ENCODE measurements at regions not wholly inside any gene's neighbourhood (a gene's known extent, or its start where the extent isn't known, plus 50 kb on each side); places are given as distances from the start of the nearest gene placed in this dataset.

- no peak for TF ChIP-seq CTCF (IDR thresholded peaks at IDR 0.05; ENCODE audit: low read length, missing control alignments)
- DNase-seq (ENCODE audit: low read depth), result no peak
- H3K4me3 ChIP-seq (replicated peaks; ENCODE audit: low read depth, low read length), result no peak overlapping the region
These were observed 298.3 kb downstream of the SHQ1 start for GRCh38 chr3:72549761-72550581.

GRCh38 chr3:72548981-72549380 lies 299.3 kb downstream of the SHQ1 start:
- DNase-seq (ENCODE audit: low read depth), result no peak
- no peak overlapping the region for H3K4me3 ChIP-seq (replicated peaks; ENCODE audit: low read depth, low read length)
- TF ChIP-seq CTCF (IDR thresholded peaks at IDR 0.05; ENCODE audit: low read length, missing control alignments), result no peak

- TF ChIP-seq CTCF (IDR thresholded peaks at IDR 0.05; ENCODE audit: low read length, missing control alignments), result no peak
- no peak for DNase-seq (ENCODE audit: low read depth)
- no peak overlapping the region for H3K4me3 ChIP-seq (replicated peaks; ENCODE audit: low read depth, low read length)
These were observed 299.8 kb downstream of the SHQ1 start for GRCh38 chr3:72548461-72548860.

- TF ChIP-seq CTCF (IDR thresholded peaks at IDR 0.05; ENCODE audit: low read length, missing control alignments), result no peak
- DNase-seq (ENCODE audit: low read depth), result no peak
- no peak overlapping the region for H3K4me3 ChIP-seq (replicated peaks; ENCODE audit: low read depth, low read length)
These were observed 301.1 kb downstream of the SHQ1 start for GRCh38 chr3:72547183-72547582.

GRCh38 chr3:72544239-72544638 lies 304.0 kb downstream of the SHQ1 start:
- H3K4me3 ChIP-seq (replicated peaks; ENCODE audit: low read depth, low read length), result no peak overlapping the region
- TF ChIP-seq CTCF (IDR thresholded peaks at IDR 0.05; ENCODE audit: low read length, missing control alignments), result no peak
- DNase-seq (ENCODE audit: low read depth), result no peak

- no peak overlapping the region for H3K4me3 ChIP-seq (replicated peaks; ENCODE audit: low read depth, low read length)
- no peak for TF ChIP-seq CTCF (IDR thresholded peaks at IDR 0.05; ENCODE audit: low read length, missing control alignments)
These were observed 305.0 kb downstream of the SHQ1 start for GRCh38 chr3:72543246-72543645.

GRCh38 chr3:72542781-72543180 lies 305.5 kb downstream of the SHQ1 start:
- no peak overlapping the region for H3K4me3 ChIP-seq (replicated peaks; ENCODE audit: low read depth, low read length)
- TF ChIP-seq CTCF (IDR thresholded peaks at IDR 0.05; ENCODE audit: low read length, missing control alignments), result no peak
- no peak for DNase-seq (ENCODE audit: low read depth)

More at GRCh38 chr3:72543246-72543645, 305.0 kb downstream of the SHQ1 start:
- DNase-seq (ENCODE audit: low read depth), result no peak

Measured in fibroblast of pulmonary artery (primary cell).